ENCODE measurements at regions not wholly inside any gene's neighbourhood (a gene's known extent, or its start where the extent isn't known, plus 50 kb on each side); places are given as distances from the start of the nearest gene placed in this dataset.

DNA sequence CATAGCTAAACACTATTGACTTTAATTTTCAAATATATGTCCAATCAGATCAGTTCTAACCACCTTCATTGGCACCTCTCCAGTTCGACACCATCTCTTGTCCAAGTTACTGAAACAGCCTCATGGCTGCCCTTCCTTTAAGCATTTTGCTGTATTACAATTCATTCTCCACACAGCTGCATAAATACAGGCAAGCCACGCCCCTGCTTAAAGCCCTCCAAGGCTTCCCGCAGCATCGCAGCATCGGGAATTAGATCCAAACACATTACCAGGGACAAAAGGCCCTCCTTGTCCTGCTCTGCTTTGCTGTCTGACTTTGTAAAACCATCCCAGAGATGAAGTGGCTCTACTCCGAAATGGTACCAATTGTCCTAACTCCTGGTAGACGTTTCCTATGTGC lies 75.1 kb upstream of the RAI14 start:
- no peaks in the 10 kb centered on the region for H3K27me3 ChIP-seq (ENCODE audit: insufficient read depth, low read length)
- no peaks in the 10 kb centered on the region for H3K9me3 ChIP-seq (ENCODE audit: insufficient read depth, low read depth, low read length)
- H3K4me3 ChIP-seq (ENCODE audit: low read length), result no peak overlapping the region
- no peaks in the 10 kb centered on the region for H3K36me3 ChIP-seq (ENCODE audit: insufficient read depth, low read depth, low read length)
- no peak overlapping the region for H3K27ac ChIP-seq (ENCODE audit: low read length)
- H3K9ac ChIP-seq (ENCODE audit: low read depth, low read length), result no peak overlapping the region
- no peaks in the 10 kb centered on the region for H3K4me1 ChIP-seq (ENCODE audit: insufficient read depth, low read length)

DNA sequence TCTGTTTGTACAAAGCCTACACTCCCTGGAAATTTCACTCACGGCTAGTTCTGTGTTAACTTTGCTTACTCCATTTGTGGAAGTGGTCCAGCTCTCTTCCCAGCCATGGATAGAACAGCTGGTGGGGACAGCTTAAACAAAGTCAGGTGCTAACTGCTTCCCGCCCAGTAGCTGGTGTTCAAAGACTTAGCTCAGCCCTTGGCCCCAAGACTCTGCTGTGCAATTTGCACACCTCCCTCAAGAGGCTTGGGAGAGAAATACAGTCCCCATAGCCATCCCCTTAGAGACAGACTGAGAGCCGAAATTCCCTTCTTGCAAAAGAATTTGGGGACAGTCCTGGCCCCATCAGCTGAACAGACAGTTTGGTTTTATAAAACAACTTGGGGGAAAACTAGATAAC lies 73.8 kb upstream of the RAI14 start:
- no peak overlapping the region for H3K27ac ChIP-seq (ENCODE audit: low read length)
- H3K36me3 ChIP-seq (ENCODE audit: insufficient read depth, low read depth, low read length), result no peaks in the 10 kb centered on the region
- no peaks in the 10 kb centered on the region for H3K9me3 ChIP-seq (ENCODE audit: insufficient read depth, low read depth, low read length)
- H3K9ac ChIP-seq (ENCODE audit: low read depth, low read length), result no peak overlapping the region
- H3K4me1 ChIP-seq (ENCODE audit: insufficient read depth, low read length), result no peaks in the 10 kb centered on the region; the same call in 1 of the 2 replicates
- H3K27me3 ChIP-seq (ENCODE audit: insufficient read depth, low read length), result no peaks in the 10 kb centered on the region
- no peak overlapping the region for H3K4me3 ChIP-seq (ENCODE audit: low read length)

DNA sequence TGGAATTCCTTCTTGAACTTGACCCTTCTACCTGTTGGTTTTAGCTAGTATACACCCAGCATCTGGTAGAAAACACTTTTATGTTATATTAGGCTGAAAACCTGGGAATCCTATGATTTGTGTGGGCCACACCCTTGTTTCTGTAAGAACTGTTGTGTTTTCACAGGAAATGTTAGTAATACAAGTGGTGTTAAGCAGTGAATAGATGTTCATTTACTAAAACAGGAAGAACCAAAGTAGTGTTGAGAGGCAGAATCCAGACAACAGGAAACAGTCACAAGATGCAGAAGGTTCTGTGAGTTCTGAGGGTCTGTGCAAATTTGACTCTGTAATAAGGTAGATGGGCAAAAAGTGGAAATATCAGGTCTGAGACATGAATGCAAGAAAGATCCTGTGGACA lies 73.0 kb upstream of the RAI14 start:
- H3K27me3 ChIP-seq (ENCODE audit: insufficient read depth, low read length), result no peaks in the 10 kb centered on the region
- no peak overlapping the region for H3K9ac ChIP-seq (ENCODE audit: low read depth, low read length)
- H3K27ac ChIP-seq (ENCODE audit: low read length), result no peak overlapping the region
- no peaks in the 10 kb centered on the region for H3K36me3 ChIP-seq (ENCODE audit: insufficient read depth, low read depth, low read length)
- no peak overlapping the region for H3K4me3 ChIP-seq (ENCODE audit: low read length)
- no peaks in the 10 kb centered on the region; the same call in 1 of the 2 replicates for H3K4me1 ChIP-seq (ENCODE audit: insufficient read depth, low read length)
- no peaks in the 10 kb centered on the region for H3K9me3 ChIP-seq (ENCODE audit: insufficient read depth, low read depth, low read length)

DNA sequence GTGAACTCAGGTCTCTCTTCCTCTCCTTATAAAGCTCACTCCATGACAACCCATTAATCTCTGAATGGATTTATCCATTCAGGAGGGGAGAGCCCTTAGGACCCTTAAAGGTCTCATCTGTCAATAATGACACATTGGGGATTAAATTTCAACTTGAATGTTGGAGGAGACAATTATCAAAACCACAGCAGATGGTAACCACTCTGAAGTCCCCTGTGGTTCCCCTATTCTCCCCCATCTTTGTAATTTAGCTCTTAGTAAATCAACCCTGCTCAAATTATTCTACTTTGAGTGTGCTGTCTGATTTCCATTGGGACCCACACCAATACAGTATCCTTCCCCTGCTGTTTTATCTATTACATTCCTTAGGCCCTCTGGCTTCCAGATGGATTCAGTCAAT lies 72.0 kb upstream of the RAI14 start:
- H3K36me3 ChIP-seq (ENCODE audit: insufficient read depth, low read depth, low read length), result no peaks in the 10 kb centered on the region
- no peaks in the 10 kb centered on the region; the same call in 1 of the 2 replicates for H3K4me1 ChIP-seq (ENCODE audit: insufficient read depth, low read length)
- H3K9me3 ChIP-seq (ENCODE audit: insufficient read depth, low read depth, low read length), result no peaks in the 10 kb centered on the region
- no peak overlapping the region for H3K4me3 ChIP-seq (ENCODE audit: low read length)
- H3K27ac ChIP-seq (ENCODE audit: low read length), result no peak overlapping the region
- H3K27me3 ChIP-seq (ENCODE audit: insufficient read depth, low read length), result no peaks in the 10 kb centered on the region
- no peak overlapping the region for H3K9ac ChIP-seq (ENCODE audit: low read depth, low read length)

DNA sequence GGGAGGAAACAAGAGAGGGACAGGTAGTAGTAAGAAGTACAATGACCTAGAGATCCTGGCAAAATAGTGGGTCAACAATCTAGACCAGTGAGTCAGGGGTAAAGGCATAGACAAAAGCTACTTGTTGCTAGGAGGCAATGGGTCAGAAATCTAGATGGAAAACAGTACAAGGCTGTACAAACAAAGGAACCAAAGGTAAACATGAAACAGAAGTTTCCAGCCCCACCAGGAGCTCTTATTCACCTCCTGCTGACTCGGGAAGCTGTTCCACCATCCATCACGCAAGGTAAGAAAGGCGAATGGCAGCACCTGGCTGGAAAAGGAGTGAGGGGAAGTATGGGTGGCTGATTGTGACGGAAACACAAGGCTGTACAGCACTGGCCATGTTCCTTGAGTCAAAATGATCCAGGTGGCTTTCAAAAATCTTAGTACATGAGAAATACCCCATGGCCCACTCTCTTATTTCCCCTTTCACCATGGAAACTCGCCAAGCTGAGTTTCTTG lies 70.5 kb upstream of the RAI14 start:
- Histone ChIP-seq H3K9ac (ENCODE audit: low read depth, low read length) (no peak overlapping the region), H3K9me3 (ENCODE audit: insufficient read depth, low read depth, low read length) (no peaks in the 10 kb centered on the region), H3K36me3 (ENCODE audit: insufficient read depth, low read depth, low read length) (no peaks in the 10 kb centered on the region), H3K4me1 (ENCODE audit: insufficient read depth, low read length) (no peaks in the 10 kb centered on the region; the same call in 1 of the 2 replicates), H3K27me3 (ENCODE audit: insufficient read depth, low read length) (no peaks in the 10 kb centered on the region), H3K4me3 (ENCODE audit: low read length) (no peak overlapping the region), H3K27ac (ENCODE audit: low read length) (no peak overlapping the region)

DNA sequence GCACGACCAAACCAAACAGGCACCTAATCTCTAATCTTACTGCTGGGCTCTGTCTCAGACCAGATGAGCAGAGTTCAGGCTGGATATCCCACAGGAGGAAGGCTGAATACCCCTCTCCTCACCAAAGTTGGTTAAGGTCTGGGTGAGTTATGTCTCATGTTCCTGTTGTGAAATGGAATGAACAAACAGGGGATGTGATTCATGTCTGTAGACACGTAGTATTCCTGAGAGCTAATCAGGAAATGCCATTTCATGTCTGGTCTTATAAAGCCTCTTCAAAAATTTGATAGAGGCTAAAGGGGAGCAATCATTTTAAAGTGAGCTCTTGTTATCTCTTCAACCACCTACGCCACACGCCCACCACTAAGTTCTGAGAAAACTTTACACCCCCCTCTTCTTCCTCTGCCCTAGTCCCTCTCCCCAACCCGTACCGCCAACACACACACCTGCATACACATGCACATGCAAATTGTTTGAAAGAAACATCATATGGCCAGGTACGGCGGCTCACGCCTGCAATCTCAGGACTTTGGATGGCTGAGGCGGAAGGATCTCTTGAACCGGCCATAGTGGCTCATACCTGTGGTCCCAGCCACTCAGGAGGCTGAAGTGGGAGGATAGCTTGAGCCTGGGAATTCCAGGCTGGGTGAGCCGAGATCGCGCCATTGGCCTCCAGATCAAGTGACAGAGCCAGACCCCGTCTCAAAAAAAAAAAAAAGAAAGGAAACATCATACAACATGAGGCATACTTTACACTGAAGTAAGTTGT lies 69.8 kb upstream of the RAI14 start:
- no peak overlapping the region for H3K4me3 ChIP-seq (ENCODE audit: low read length)
- no peak overlapping the region for H3K27ac ChIP-seq (ENCODE audit: low read length)

DNA sequence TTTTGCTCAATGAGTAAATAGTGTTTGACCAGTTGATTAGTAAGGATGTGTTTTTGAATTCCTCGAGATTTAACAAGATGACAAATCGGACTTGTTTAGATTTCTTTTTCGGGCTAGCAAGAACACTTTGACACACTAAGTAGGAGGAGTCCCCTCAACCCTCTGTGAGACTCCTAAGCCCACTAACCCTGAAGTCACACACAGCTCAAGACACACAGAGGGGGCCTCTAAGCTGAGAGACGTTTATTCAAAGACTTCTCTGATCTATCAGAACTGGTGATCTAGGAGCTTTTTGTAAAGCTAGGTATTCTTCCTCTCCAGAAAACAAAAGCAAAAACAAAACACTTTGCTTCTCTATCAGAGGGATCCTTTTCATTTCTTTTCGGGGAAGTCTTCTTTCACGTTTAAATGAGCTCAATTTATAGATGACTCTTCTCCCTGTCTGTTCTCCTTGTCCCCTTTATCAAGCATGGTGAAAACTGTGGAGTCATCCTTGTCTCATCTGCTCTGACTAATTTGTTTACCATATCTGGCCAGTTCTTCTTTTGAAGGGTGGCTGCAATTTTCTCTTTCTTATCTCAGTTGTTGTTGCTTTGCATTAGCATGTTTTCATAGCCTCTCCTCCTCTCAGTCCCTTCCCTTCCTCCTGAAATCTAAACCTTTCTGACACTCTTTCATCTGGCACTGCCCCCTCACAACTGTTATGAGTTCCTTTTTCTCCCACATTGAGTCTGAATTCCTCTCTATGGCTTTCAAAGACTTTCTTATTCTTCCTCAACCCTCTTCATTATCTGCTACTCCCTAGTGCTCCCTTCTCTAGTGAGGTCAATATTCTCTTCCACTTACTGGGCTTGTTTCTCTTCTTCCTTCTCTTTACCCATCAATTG lies 68.5 kb upstream of the RAI14 start:
- Histone ChIP-seq H3K36me3 (ENCODE audit: insufficient read depth, low read depth, low read length) (no peaks in the 10 kb centered on the region), H3K9ac (ENCODE audit: low read depth, low read length) (no peak overlapping the region), H3K27ac (ENCODE audit: low read length) (no peak overlapping the region), H3K27me3 (ENCODE audit: insufficient read depth, low read length) (no peaks in the 10 kb centered on the region), H3K9me3 (ENCODE audit: insufficient read depth, low read depth, low read length) (no peaks in the 10 kb centered on the region), H3K4me3 (ENCODE audit: low read length) (no peak overlapping the region), H3K4me1 (ENCODE audit: insufficient read depth, low read length) (no peaks in the 10 kb centered on the region; the same call in 1 of the 2 replicates)

More for the DNA sequence above, 69.8 kb upstream of the RAI14 start:
- Histone ChIP-seq H3K9me3 (ENCODE audit: insufficient read depth, low read depth, low read length) (no peaks in the 10 kb centered on the region), H3K27me3 (ENCODE audit: insufficient read depth, low read length) (no peaks in the 10 kb centered on the region), H3K36me3 (ENCODE audit: insufficient read depth, low read depth, low read length) (no peaks in the 10 kb centered on the region), H3K4me1 (ENCODE audit: insufficient read depth, low read length) (no peaks in the 10 kb centered on the region; the same call in 1 of the 2 replicates), H3K9ac (ENCODE audit: low read depth, low read length) (no peak overlapping the region)

DNA sequence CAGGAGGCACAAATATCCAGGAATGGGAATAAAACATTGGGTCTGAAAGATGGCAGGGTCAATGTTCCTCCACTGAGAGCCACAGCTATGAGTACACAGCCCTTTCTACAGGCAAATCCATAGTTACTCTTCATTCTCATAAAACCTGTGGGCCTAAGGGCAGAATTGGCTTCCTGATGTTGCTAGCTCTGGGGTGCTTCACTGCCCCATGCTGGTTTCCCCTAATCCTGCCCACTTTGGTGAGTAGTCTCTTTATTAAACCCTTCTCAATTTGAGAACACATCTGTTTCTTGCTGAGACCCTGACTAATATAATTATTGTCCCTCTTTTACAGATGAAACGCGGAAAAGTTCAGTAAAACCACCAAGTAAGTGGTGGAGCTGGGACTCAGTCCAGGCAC lies 66.3 kb upstream of the RAI14 start:
- Histone ChIP-seq H3K27ac (ENCODE audit: low read length) (no peak overlapping the region), H3K27me3 (ENCODE audit: insufficient read depth, low read length) (no peaks in the 10 kb centered on the region), H3K4me1 (ENCODE audit: insufficient read depth, low read length) (no peaks in the 10 kb centered on the region; the same call in 1 of the 2 replicates), H3K36me3 (ENCODE audit: insufficient read depth, low read depth, low read length) (no peaks in the 10 kb centered on the region), H3K4me3 (ENCODE audit: low read length) (no peak overlapping the region), H3K9me3 (ENCODE audit: insufficient read depth, low read depth, low read length) (no peaks in the 10 kb centered on the region), H3K9ac (ENCODE audit: low read depth, low read length) (no peak overlapping the region)

DNA sequence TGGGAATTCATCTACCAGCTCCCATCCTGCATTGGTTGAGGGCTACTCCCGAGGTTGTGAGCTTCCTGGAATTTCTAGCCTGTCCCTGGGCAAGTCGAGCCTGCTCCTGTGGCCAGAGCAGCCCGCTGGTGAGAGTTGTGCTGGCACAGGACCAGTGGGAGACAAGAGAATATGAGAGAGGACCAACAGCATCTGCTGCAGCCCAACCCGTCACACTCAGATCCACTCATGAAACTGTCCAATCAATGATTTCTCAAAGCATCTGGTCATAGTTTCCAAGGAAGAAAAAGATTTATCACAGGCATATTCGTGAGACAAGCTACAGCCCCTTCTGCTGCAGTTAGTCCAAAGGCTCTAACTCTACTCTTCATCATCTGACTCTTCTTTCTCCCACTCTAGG lies 64.4 kb upstream of the RAI14 start:
- Histone ChIP-seq H3K9me3 (ENCODE audit: insufficient read depth, low read depth, low read length) (no peaks in the 10 kb centered on the region), H3K36me3 (ENCODE audit: insufficient read depth, low read depth, low read length) (no peaks in the 10 kb centered on the region), H3K27ac (ENCODE audit: low read length) (no peak overlapping the region), H3K27me3 (ENCODE audit: insufficient read depth, low read length) (no peaks in the 10 kb centered on the region), H3K4me1 (ENCODE audit: insufficient read depth, low read length) (no peaks in the 10 kb centered on the region; the same call in 1 of the 2 replicates), H3K4me3 (ENCODE audit: low read length) (no peak overlapping the region), H3K9ac (ENCODE audit: low read depth, low read length) (no peak overlapping the region)

DNA sequence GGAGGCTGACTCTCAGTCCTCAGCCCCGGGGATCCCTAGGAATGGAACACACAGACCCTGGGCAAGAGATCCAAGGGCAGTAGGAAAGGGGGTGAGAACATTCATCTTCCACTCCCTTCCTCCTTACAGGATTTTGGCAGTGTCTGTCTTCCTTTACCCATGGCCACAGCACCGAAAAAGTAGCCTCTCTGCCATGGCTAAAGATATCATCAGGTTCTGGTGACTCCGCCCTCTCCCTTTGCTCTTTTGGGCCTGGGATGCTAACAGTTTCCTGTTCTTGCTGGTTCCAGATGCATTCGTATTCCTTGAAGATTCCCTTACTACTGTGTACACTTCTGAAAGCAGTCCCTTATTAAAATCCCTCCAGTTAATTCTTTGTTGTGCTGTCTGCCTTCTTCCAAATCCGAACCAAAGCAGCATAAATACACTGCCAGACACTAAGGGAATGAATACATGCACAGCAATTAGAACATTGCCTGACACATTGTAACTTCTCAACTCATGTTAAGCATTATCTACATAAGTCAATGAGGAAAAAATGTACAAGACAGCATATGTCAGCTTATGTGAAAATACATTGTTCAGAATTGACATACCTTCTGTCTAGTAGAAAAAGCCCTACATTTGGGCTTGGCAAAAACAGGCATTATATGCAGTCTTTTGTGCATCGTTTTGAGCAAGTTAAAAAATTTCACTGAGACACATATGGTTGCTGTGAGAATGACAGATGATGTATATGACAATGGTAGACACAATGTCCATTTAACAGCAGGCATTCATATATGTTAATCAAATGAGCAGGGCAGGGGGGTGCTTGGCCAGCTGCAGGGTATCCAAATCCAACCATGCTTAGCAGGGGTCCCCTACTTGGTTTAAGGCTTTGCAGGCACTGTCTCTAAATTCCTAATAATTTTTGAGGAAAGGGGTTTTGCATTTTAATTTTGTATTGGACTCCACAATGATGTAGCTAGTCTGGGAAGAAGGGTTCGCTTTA lies 58.8 kb upstream of the RAI14 start:
- H3K9me3 ChIP-seq (ENCODE audit: insufficient read depth, low read depth, low read length), result no peaks in the 10 kb centered on the region
- no peak overlapping the region for H3K27ac ChIP-seq (ENCODE audit: low read length)
- H3K9ac ChIP-seq (ENCODE audit: low read depth, low read length), result no peak overlapping the region
- 0 out of 2 replicates have a peak, but pooled peaks cover 5% of the 10 kb centered on the region for H3K4me1 ChIP-seq (ENCODE audit: insufficient read depth, low read length)
- H3K4me3 ChIP-seq (ENCODE audit: low read length), result no peak overlapping the region
- H3K36me3 ChIP-seq (ENCODE audit: insufficient read depth, low read depth, low read length), result no peaks in the 10 kb centered on the region
- no peaks in the 10 kb centered on the region for H3K27me3 ChIP-seq (ENCODE audit: insufficient read depth, low read length)

Measured in iPS-20b (cell line).